Endodermal cell (in vitro differentiated cells): ENCODE measurements at regions not wholly inside any gene's neighbourhood (a gene's known extent, or its start where the extent isn't known, plus 50 kb on each side); places are given as distances from the start of the nearest gene placed in this dataset.

Experiments used
- DNase-seq: peaks from one replicate; pipeline ENCODE4 v3.0.0-alpha.2; 2017
- H3K27ac ChIP-seq: 2 replicates; pipeline ENCODE4 v1.5.1; 2013; ENCODE audit warnings: mild to moderate bottlenecking, low read depth, low read length, moderate library complexity
- H3K27me3 ChIP-seq: 2 replicates; pipeline ENCODE4 v1.6.1; 2013; ENCODE audit warnings: mild to moderate bottlenecking, low read length, moderate library complexity; ENCODE audit not compliant: insufficient read depth, control insufficient read depth, poor library complexity, severe bottlenecking
- H3K36me3 ChIP-seq: 2 replicates; pipeline ENCODE4 v1.7.0; 2013; ENCODE audit warnings: mild to moderate bottlenecking, low read length, moderate library complexity; ENCODE audit not compliant: control insufficient read depth, insufficient read depth
- H3K4me1 ChIP-seq: one replicate; pipeline ENCODE4 v1.7.0; 2013; ENCODE audit warnings: low read length; ENCODE audit not compliant: control insufficient read depth, insufficient read depth
- H3K4me3 ChIP-seq: 2 replicates; pipeline ENCODE4 v1.5.1; 2013; ENCODE audit warnings: mild to moderate bottlenecking, low read length, moderate library complexity
- H3K9ac ChIP-seq: 2 replicates; pipeline ENCODE4 v1.6.1; 2013; ENCODE audit warnings: mild to moderate bottlenecking, low read length, moderate library complexity; ENCODE audit not compliant: poor library complexity, severe bottlenecking; ENCODE audit errors: extremely low read depth
- H3K9me3 ChIP-seq: 2 replicates; pipeline ENCODE4 v1.6.1; 2013; ENCODE audit warnings: mild to moderate bottlenecking, low read length, moderate library complexity; ENCODE audit not compliant: control insufficient read depth
- H3K27ac Mint-ChIP-seq: 2 replicates; pipeline ENCODE4 v1.8.0; 2020; ENCODE audit warnings: mixed read lengths
- H3K27me3 Mint-ChIP-seq: 2 replicates; pipeline ENCODE4 v1.8.0; 2021; ENCODE audit warnings: mild to moderate bottlenecking, mixed read lengths; ENCODE audit not compliant: insufficient read depth
- H3K36me3 Mint-ChIP-seq: 2 replicates; pipeline ENCODE4 v1.8.0; 2020; ENCODE audit warnings: low read depth, mixed read lengths
- H3K4me1 Mint-ChIP-seq: 2 replicates; pipeline ENCODE4 v1.8.0; 2020; ENCODE audit warnings: mixed read lengths
- H3K4me3 Mint-ChIP-seq: 2 replicates; pipeline ENCODE4 v1.8.0; 2020; ENCODE audit warnings: mild to moderate bottlenecking, moderate library complexity, mixed read lengths
- H3K9me3 Mint-ChIP-seq: 2 replicates; pipeline ENCODE4 v1.8.0; 2020; ENCODE audit warnings: mild to moderate bottlenecking, mixed read lengths
- CTCF ChIP-seq: fragments of 200-600 bp; sonication (generic); conservative IDR thresholded peaks from 2 replicates; pipeline ENCODE4 v1.5.0; 2021; ENCODE audit warnings: antibody characterized with exemption, mild to moderate bottlenecking
- WGBS, 2 experiments: methylation state at CpG; one replicate each; pipeline versions ENCODE4 v1.1.5 to v1.1.7; 2013; ENCODE audit warnings: missing lambda C conversion rate in 2 of 2, mixed read lengths in 1 of 2; ENCODE audit not compliant: insufficient coverage in 1 of 2, insufficient read length in 1 of 2; 5-methylcytosine and 5-hydroxymethylcytosine counted together

DNA sequence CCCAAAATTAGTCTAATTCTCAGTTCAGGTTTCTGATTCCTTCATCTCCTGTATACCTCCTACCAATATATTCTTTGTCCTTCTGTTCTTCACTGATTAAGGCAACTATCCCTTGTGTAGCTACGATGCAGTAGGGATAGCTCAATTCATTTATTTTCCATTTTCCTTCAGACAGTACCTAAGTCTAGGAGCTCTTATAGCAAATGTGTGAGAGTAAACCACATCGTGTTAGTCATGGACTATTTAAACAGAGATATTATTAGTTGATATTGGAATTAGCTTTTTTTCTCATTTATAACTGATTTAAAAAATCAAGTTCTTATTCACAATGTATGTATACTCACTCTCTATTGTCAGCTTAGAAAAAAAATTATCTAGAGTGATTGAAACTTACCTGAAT is 900.0 kb downstream of the JRKL start:
- Mint-ChIP-seq H3K9me3 (peaks cover 45% of the 10 kb centered on the region), H3K27ac (no peak overlapping the region), H3K36me3 (peaks cover 6% of the 10 kb centered on the region), H3K4me1 (peaks cover under 1% of the 10 kb centered on the region), H3K4me3 (no peak overlapping the region), H3K27me3 (no peaks in the 10 kb centered on the region)
- TF ChIP-seq CTCF, result no peak
- H3K27ac ChIP-seq, result no peak overlapping the region
- peak overlapping the region; percentile 22 for H3K4me3 ChIP-seq
- no peaks in the 10 kb centered on the region for H3K36me3 ChIP-seq
- no peak for DNase-seq
- 94 to 100% methylated on average over 1 of the region's 2 CpGs for WGBS, 2 experiments
- no peaks in the 10 kb centered on the region for H3K27me3 ChIP-seq
- H3K9me3 ChIP-seq, result peaks cover 47% of the 10 kb centered on the region
- H3K9ac ChIP-seq, result no peak overlapping the region
- H3K4me1 ChIP-seq, result no peaks in the 10 kb centered on the region

DNA sequence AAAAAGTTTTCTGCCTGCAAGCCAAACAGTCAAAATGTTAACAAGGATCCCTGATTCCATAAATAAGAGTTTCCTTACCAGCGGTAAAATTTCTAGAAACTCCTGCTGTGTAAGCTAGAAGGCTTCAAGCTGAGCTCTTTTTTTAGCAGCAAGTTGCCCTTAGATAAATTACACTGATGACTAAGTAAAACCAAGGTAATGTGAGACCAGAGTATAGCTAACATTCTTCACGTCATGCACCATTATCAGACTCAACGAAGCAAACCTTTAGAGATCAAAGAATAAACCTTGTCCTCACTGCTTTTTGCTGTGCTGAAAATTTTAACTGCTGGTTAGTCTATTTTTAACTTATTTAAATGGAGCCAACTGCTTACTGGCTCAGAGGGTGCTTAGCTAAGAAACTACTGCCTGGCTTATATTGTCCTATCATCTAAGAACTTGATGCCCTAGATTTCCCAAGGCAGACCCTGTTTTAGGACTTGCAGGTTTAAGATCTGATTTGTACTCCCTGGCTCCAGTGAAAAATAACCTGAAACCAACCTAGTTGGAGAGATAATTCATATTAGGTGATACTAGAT is 900.7 kb downstream of the JRKL start:
- Mint-ChIP-seq H3K27me3 (no peaks in the 10 kb centered on the region), H3K4me1 (peaks cover 2% of the 10 kb centered on the region), H3K36me3 (peaks cover 6% of the 10 kb centered on the region), H3K4me3 (no peak overlapping the region), H3K27ac (no peak overlapping the region), H3K9me3 (peaks cover 45% of the 10 kb centered on the region)
- TF ChIP-seq CTCF, result no peak
- no peak overlapping the region for H3K27ac ChIP-seq
- H3K4me1 ChIP-seq, result no peaks in the 10 kb centered on the region
- H3K4me3 ChIP-seq, result peak overlapping the region; percentile 18
- H3K9ac ChIP-seq, result no peak overlapping the region
- no peaks in the 10 kb centered on the region for H3K27me3 ChIP-seq
- no peak for DNase-seq
- peaks cover 47% of the 10 kb centered on the region for H3K9me3 ChIP-seq
- no peaks in the 10 kb centered on the region for H3K36me3 ChIP-seq
- WGBS, 2 experiments, result 79 to 80% methylated on average over 1 to 3 of the region's 3 CpGs

DNA sequence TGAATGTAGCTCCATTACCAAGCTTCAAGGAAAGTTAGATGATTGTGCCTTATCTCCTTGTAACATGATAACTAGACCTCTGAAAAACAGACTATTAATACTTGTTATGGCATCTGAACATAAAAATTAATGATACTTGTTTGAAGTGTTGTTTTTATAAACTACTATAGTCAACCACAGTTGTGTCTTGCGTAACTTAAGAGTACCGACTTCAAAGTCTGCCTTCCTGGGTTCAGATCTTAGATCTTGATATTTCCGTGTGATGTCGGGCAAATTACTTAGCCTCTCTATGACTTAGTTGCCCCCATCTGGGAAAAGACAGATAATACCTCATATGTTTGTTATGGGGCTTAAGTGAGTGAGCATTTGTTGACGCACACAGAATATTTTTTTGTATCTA is 906.5 kb downstream of the JRKL start:
- H3K36me3 ChIP-seq, result no peaks in the 10 kb centered on the region
- H3K4me1 ChIP-seq, result no peaks in the 10 kb centered on the region
- H3K4me1 Mint-ChIP-seq, result peaks cover 2% of the 10 kb centered on the region
- peaks cover 24% of the 10 kb centered on the region for H3K9me3 ChIP-seq
- H3K27ac ChIP-seq, result no peak overlapping the region
- H3K36me3 Mint-ChIP-seq, result peaks cover 5% of the 10 kb centered on the region
- H3K4me3 ChIP-seq, result no peak overlapping the region
- H3K9ac ChIP-seq, result no peak overlapping the region
- TF ChIP-seq CTCF, result no peak
- peaks cover 19% of the 10 kb centered on the region for H3K9me3 Mint-ChIP-seq
- H3K27me3 Mint-ChIP-seq, result no peaks in the 10 kb centered on the region
- no peak overlapping the region for H3K27ac Mint-ChIP-seq
- no peaks in the 10 kb centered on the region for H3K27me3 ChIP-seq
- 89 to 100% methylated on average over 4 of the region's 5 CpGs for WGBS, 2 experiments
- no peak overlapping the region for H3K4me3 Mint-ChIP-seq
- DNase-seq, result no peak
